ENCODE measurements at regions not wholly inside any gene's neighbourhood (a gene's known extent, or its start where the extent isn't known, plus 50 kb on each side); places are given as distances from the start of the nearest gene placed in this dataset.

GRCh38 chr3:88239870-88240269 lies 90.1 kb downstream of the C3orf38 start:
- Histone ChIP-seq H3K27me3 (ENCODE audit: insufficient read depth) (no peaks in the 10 kb centered on the region), H3K4me2 (no peak overlapping the region), H3K4me1 (ENCODE audit: insufficient read depth) (no peaks in the 10 kb centered on the region), H2AFZ (peak overlapping the region; percentile 35; the same call in 1 of the 2 replicates), H3K79me2 (replicated peaks; ENCODE audit: insufficient read depth) (no peaks in the 10 kb centered on the region), H4K20me1 (replicated peaks; ENCODE audit: insufficient read depth) (no peaks in the 10 kb centered on the region), H3K27ac (ENCODE audit: low read depth) (no peak overlapping the region), H3K4me3 (no peak overlapping the region), H3F3A (replicated peaks; ENCODE audit: low read depth) (no peaks in the 10 kb centered on the region), H3K36me3 (ENCODE audit: insufficient read depth) (no peaks in the 10 kb centered on the region), H3K9me2 (ENCODE audit: insufficient read depth) (no peaks in the 10 kb centered on the region)
- H3K9me3 Mint-ChIP-seq: peaks cover 14% of the 10 kb centered on the region
- H3K27me3 Mint-ChIP-seq (ENCODE audit: insufficient read depth, low read depth, poor library complexity): no peaks in the 10 kb centered on the region
- no peak overlapping the region for H3K27ac Mint-ChIP-seq
- no peak for TF ChIP-seq JUNB (IDR thresholded peaks at IDR 0.05; ENCODE audit: unreplicated experiment)
- TF ChIP-seq, protein P1, sequence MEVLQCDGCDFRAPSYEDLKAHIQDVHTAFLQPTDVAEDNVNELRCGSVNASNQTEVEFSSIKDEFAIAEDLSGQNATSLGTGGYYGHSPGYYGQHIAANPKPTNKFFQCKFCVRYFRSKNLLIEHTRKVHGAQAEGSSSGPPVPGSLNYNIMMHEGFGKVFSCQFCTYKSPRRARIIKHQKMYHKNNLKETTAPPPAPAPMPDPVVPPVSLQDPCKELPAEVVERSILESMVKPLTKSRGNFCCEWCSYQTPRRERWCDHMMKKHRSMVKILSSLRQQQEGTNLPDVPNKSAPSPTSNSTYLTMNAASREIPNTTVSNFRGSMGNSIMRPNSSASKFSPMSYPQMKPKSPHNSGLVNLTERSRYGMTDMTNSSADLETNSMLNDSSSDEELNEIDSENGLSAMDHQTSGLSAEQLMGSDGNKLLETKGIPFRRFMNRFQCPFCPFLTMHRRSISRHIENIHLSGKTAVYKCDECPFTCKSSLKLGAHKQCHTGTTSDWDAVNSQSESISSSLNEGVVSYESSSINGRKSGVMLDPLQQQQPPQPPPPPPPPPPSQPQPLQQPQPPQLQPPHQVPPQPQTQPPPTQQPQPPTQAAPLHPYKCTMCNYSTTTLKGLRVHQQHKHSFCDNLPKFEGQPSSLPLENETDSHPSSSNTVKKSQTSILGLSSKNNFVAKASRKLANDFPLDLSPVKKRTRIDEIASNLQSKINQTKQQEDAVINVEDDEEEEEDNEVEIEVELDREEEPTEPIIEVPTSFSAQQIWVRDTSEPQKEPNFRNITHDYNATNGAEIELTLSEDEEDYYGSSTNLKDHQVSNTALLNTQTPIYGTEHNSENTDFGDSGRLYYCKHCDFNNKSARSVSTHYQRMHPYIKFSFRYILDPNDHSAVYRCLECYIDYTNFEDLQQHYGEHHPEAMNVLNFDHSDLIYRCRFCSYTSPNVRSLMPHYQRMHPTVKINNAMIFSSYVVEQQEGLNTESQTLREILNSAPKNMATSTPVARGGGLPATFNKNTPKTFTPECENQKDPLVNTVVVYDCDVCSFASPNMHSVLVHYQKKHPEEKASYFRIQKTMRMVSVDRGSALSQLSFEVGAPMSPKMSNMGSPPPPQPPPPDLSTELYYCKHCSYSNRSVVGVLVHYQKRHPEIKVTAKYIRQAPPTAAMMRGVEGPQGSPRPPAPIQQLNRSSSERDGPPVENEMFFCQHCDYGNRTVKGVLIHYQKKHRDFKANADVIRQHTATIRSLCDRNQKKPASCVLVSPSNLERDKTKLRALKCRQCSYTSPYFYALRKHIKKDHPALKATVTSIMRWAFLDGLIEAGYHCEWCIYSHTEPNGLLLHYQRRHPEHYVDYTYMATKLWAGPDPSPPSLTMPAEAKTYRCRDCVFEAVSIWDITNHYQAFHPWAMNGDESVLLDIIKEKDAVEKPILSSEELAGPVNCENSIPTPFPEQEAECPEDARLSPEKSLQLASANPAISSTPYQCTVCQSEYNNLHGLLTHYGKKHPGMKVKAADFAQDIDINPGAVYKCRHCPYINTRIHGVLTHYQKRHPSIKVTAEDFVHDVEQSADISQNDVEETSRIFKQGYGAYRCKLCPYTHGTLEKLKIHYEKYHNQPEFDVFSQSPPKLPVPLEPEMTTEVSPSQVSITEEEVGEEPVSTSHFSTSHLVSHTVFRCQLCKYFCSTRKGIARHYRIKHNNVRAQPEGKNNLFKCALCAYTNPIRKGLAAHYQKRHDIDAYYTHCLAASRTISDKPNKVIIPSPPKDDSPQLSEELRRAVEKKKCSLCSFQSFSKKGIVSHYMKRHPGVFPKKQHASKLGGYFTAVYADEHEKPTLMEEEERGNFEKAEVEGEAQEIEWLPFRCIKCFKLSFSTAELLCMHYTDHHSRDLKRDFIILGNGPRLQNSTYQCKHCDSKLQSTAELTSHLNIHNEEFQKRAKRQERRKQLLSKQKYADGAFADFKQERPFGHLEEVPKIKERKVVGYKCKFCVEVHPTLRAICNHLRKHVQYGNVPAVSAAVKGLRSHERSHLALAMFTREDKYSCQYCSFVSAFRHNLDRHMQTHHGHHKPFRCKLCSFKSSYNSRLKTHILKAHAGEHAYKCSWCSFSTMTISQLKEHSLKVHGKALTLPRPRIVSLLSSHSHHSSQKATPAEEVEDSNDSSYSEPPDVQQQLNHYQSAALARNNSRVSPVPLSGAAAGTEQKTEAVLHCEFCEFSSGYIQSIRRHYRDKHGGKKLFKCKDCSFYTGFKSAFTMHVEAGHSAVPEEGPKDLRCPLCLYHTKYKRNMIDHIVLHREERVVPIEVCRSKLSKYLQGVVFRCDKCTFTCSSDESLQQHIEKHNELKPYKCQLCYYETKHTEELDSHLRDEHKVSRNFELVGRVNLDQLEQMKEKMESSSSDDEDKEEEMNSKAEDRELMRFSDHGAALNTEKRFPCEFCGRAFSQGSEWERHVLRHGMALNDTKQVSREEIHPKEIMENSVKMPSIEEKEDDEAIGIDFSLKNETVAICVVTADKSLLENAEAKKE (CRISPR knock-in tag; IDR thresholded peaks at IDR 0.05): no peak
- TF ChIP-seq ZNF114 (CRISPR knock-in tag; IDR thresholded peaks at IDR 0.05): no peak
- TF ChIP-seq STAT1 (IDR thresholded peaks at IDR 0.05; ENCODE audit: unreplicated experiment): no peak
- no peak for TF ChIP-seq ZNF331 (CRISPR knock-in tag; IDR thresholded peaks at IDR 0.05; ENCODE audit: low read depth)
- no peak for TF ChIP-seq CTCF (conservative IDR thresholded peaks at IDR 0.05; ENCODE audit: low read depth in 2 of 2)
- no peak for TF ChIP-seq CREB1 (CRISPR knock-in tag; IDR thresholded peaks at IDR 0.05; ENCODE audit: low read depth)
- no peak for TF ChIP-seq EZH2phosphoT487 (IDR thresholded peaks at IDR 0.05; ENCODE audit: unreplicated experiment)
- TF ChIP-seq NANOG (IDR thresholded peaks at IDR 0.05; ENCODE audit: borderline replicate concordance): no peak
- TF ChIP-seq POLR2AphosphoS5 (IDR thresholded peaks at IDR 0.05; ENCODE audit: low read depth): no peak
- TF ChIP-seq, protein P2, sequence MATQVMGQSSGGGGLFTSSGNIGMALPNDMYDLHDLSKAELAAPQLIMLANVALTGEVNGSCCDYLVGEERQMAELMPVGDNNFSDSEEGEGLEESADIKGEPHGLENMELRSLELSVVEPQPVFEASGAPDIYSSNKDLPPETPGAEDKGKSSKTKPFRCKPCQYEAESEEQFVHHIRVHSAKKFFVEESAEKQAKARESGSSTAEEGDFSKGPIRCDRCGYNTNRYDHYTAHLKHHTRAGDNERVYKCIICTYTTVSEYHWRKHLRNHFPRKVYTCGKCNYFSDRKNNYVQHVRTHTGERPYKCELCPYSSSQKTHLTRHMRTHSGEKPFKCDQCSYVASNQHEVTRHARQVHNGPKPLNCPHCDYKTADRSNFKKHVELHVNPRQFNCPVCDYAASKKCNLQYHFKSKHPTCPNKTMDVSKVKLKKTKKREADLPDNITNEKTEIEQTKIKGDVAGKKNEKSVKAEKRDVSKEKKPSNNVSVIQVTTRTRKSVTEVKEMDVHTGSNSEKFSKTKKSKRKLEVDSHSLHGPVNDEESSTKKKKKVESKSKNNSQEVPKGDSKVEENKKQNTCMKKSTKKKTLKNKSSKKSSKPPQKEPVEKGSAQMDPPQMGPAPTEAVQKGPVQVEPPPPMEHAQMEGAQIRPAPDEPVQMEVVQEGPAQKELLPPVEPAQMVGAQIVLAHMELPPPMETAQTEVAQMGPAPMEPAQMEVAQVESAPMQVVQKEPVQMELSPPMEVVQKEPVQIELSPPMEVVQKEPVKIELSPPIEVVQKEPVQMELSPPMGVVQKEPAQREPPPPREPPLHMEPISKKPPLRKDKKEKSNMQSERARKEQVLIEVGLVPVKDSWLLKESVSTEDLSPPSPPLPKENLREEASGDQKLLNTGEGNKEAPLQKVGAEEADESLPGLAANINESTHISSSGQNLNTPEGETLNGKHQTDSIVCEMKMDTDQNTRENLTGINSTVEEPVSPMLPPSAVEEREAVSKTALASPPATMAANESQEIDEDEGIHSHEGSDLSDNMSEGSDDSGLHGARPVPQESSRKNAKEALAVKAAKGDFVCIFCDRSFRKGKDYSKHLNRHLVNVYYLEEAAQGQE (IDR thresholded peaks at IDR 0.05; ENCODE audit: unreplicated experiment): no peak
- TF ChIP-seq, protein P3, sequence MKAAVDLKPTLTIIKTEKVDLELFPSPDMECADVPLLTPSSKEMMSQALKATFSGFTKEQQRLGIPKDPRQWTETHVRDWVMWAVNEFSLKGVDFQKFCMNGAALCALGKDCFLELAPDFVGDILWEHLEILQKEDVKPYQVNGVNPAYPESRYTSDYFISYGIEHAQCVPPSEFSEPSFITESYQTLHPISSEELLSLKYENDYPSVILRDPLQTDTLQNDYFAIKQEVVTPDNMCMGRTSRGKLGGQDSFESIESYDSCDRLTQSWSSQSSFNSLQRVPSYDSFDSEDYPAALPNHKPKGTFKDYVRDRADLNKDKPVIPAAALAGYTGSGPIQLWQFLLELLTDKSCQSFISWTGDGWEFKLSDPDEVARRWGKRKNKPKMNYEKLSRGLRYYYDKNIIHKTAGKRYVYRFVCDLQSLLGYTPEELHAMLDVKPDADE (IDR thresholded peaks at IDR 0.05): no peak
- TF ChIP-seq EZH2 (IDR thresholded peaks at IDR 0.05; ENCODE audit: low read depth, unreplicated experiment): no peak
- ATAC-seq: no peak
- H3K4me1 Mint-ChIP-seq: peaks cover 7% of the 10 kb centered on the region; the same call in 2 of the 3 replicates
- H3K4me3 Mint-ChIP-seq: no peak overlapping the region
- DNase-seq (ENCODE audit: low spot score): no peak
- peaks cover 13% of the 10 kb centered on the region for H3K36me3 Mint-ChIP-seq (ENCODE audit: low read depth)

Data from GM23338 (cell line).